WTC11 (cell line): ENCODE measurements at regions not wholly inside any gene's neighbourhood (a gene's known extent, or its start where the extent isn't known, plus 50 kb on each side); places are given as distances from the start of the nearest gene placed in this dataset.

Experiments used
- ATAC-seq: fragments of 200-7000 bp; cut with Tn5 transposase; 2 replicates; pipeline ENCODE4 v1.10.0; 2021; ENCODE audit warnings: mild to moderate bottlenecking, moderate library complexity
- CTCF ChIA-PET: fragments of 300-600 bp; sonication (Branson Sonifier 250); formaldehyde crosslinking; loops from one replicate; lab custom pipeline; 2021; ENCODE audit warnings: antibody characterized with exemption; lab: Charles Lee
- POLR2A ChIA-PET: fragments of 350-600 bp; sonication (Branson Sonifier 250); formaldehyde crosslinking; loops from one replicate; lab custom pipeline; 2021; ENCODE audit warnings: antibody characterized with exemption; lab: Charles Lee
- DNase-seq: peaks from one replicate; pipeline ENCODE4 v3.0.0; 2021; ENCODE audit warnings: low spot score
- H3K27ac Mint-ChIP-seq: 2 replicates; pipeline ENCODE4 v1.8.0; 2021; ENCODE audit warnings: mixed read lengths
- H3K27me3 Mint-ChIP-seq: 2 replicates; pipeline ENCODE4 v1.8.0; 2021; ENCODE audit warnings: low read depth, mild to moderate bottlenecking, moderate library complexity, mixed read lengths
- H3K36me3 Mint-ChIP-seq: 2 replicates; pipeline ENCODE4 v1.8.0; 2021; ENCODE audit warnings: mixed read lengths
- H3K4me1 Mint-ChIP-seq: 2 replicates; pipeline ENCODE4 v1.8.0; 2022; ENCODE audit warnings: mixed read lengths
- H3K4me3 Mint-ChIP-seq: 2 replicates; pipeline ENCODE4 v1.8.0; 2021; ENCODE audit warnings: mild to moderate bottlenecking, moderate library complexity, mixed read lengths
- H3K9me3 Mint-ChIP-seq: 2 replicates; pipeline ENCODE4 v1.8.0; 2021; ENCODE audit warnings: mixed read lengths
- CBFB ChIP-seq: sonication (generic); formaldehyde crosslinking; IDR thresholded peaks from 2 replicates; pipeline ENCODE4 v1.8.1; 2022; ENCODE audit warnings: mild to moderate bottlenecking, low read depth, missing genetic modification reagents
- CREB1 ChIP-seq: sonication (generic); formaldehyde crosslinking; IDR thresholded peaks from 2 replicates; pipeline ENCODE4 v1.8.0; 2023; ENCODE audit warnings: mild to moderate bottlenecking, missing genetic modification reagents
- CREM ChIP-seq: sonication (generic); formaldehyde crosslinking; IDR thresholded peaks from 2 replicates; pipeline ENCODE4 v1.8.1; 2022; ENCODE audit warnings: mild to moderate bottlenecking, missing genetic modification reagents, moderate library complexity
- ETV6 ChIP-seq: sonication (generic); formaldehyde crosslinking; IDR thresholded peaks from 2 replicates; pipeline ENCODE4 v1.8.1; 2022; ENCODE audit warnings: mild to moderate bottlenecking, missing genetic modification reagents
- FOXJ3 ChIP-seq: sonication (generic); formaldehyde crosslinking; IDR thresholded peaks from 2 replicates; pipeline ENCODE4 v1.9.0; 2021; ENCODE audit warnings: missing genetic modification reagents, mild to moderate bottlenecking, borderline replicate concordance
- GTF2I ChIP-seq: fragments of 250-450 bp; sonication (Bioruptor Pico); conservative IDR thresholded peaks from 2 replicates; pipeline ENCODE4 v1.4.0; 2021; ENCODE audit warnings: mild to moderate bottlenecking
- MAX ChIP-seq: sonication (generic); formaldehyde crosslinking; IDR thresholded peaks from 2 replicates; pipeline ENCODE4 v1.8.0; 2022; ENCODE audit warnings: mild to moderate bottlenecking, missing genetic modification reagents
- NFE2L1 ChIP-seq: sonication (generic); formaldehyde crosslinking; IDR thresholded peaks from 2 replicates; pipeline ENCODE4 v1.8.1; 2023; ENCODE audit warnings: missing genetic modification reagents
- NFYB ChIP-seq: sonication (generic); formaldehyde crosslinking; conservative IDR thresholded peaks from 2 replicates; pipeline ENCODE4 v1.8.0; 2022; ENCODE audit warnings: low read depth, missing genetic modification reagents
- NR2C2 ChIP-seq: sonication (generic); formaldehyde crosslinking; IDR thresholded peaks from 2 replicates; pipeline ENCODE4 v1.8.0; 2022; ENCODE audit warnings: mild to moderate bottlenecking, missing genetic modification reagents
- RORB ChIP-seq: fragments of 250-450 bp; sonication (Bioruptor Pico); IDR thresholded peaks from 2 replicates; pipeline ENCODE4 v1.9.0; 2021; ENCODE audit warnings: mild to moderate bottlenecking
- SMAD4 ChIP-seq: sonication (generic); formaldehyde crosslinking; IDR thresholded peaks from 2 replicates; pipeline ENCODE4 v1.8.0; 2022; ENCODE audit warnings: mild to moderate bottlenecking, missing genetic modification reagents
- SOX15 ChIP-seq: fragments of 250-450 bp; sonication (Bioruptor Pico); IDR thresholded peaks from 2 replicates; pipeline ENCODE4 v1.9.0; 2021; ENCODE audit warnings: mild to moderate bottlenecking
- TCF7 ChIP-seq: sonication (generic); formaldehyde crosslinking; IDR thresholded peaks from 2 replicates; pipeline ENCODE4 v1.8.0; 2022; ENCODE audit warnings: mild to moderate bottlenecking, low read depth, missing genetic modification reagents, moderate library complexity
- TEAD1 ChIP-seq: sonication (generic); formaldehyde crosslinking; IDR thresholded peaks from 2 replicates; pipeline ENCODE4 v1.8.0; 2022; ENCODE audit warnings: mild to moderate bottlenecking, missing genetic modification reagents
- ZBTB43 ChIP-seq: sonication (generic); formaldehyde crosslinking; IDR thresholded peaks from 2 replicates; pipeline ENCODE4 v1.8.1; 2023; ENCODE audit warnings: mild to moderate bottlenecking, missing genetic modification reagents
- ZNF138 ChIP-seq: sonication (generic); formaldehyde crosslinking; conservative IDR thresholded peaks from 2 replicates; pipeline ENCODE4 v1.8.1; 2022; ENCODE audit warnings: mild to moderate bottlenecking, moderate library complexity, missing genetic modification reagents
- ZNF219 ChIP-seq: sonication (generic); formaldehyde crosslinking; IDR thresholded peaks from 2 replicates; pipeline ENCODE4 v1.8.0; 2023; ENCODE audit warnings: missing genetic modification reagents, mild to moderate bottlenecking, borderline replicate concordance
- ZNF281 ChIP-seq: sonication (generic); formaldehyde crosslinking; IDR thresholded peaks from 2 replicates; pipeline ENCODE4 v1.8.0; 2023; ENCODE audit warnings: mild to moderate bottlenecking, missing genetic modification reagents
- ZNF425 ChIP-seq: fragments of 250-450 bp; sonication (Bioruptor Pico); conservative IDR thresholded peaks from 2 replicates; pipeline ENCODE4 v1.9.0; 2021; ENCODE audit warnings: mild to moderate bottlenecking
- ZNF671 ChIP-seq: fragments of 250-450 bp; sonication (Bioruptor Pico); IDR thresholded peaks from 2 replicates; pipeline ENCODE4 v1.8.0; 2021; ENCODE audit warnings: mild to moderate bottlenecking
- ZSCAN18 ChIP-seq: fragments of 250-450 bp; sonication (Bioruptor Pico); IDR thresholded peaks from 2 replicates; pipeline ENCODE4 v2.1.2; 2022; ENCODE audit warnings: mild to moderate bottlenecking, moderate library complexity
- TF ChIP-seq, protein P1 (sequence below): sonication (generic); formaldehyde crosslinking; IDR thresholded peaks from 2 replicates; pipeline ENCODE4 v1.8.0; 2022; ENCODE audit warnings: missing genetic modification reagents
- TF ChIP-seq, protein P2 (sequence below): sonication (generic); formaldehyde crosslinking; IDR thresholded peaks from 2 replicates; pipeline ENCODE4 v1.8.0; 2023; ENCODE audit warnings: missing genetic modification reagents

DNA sequence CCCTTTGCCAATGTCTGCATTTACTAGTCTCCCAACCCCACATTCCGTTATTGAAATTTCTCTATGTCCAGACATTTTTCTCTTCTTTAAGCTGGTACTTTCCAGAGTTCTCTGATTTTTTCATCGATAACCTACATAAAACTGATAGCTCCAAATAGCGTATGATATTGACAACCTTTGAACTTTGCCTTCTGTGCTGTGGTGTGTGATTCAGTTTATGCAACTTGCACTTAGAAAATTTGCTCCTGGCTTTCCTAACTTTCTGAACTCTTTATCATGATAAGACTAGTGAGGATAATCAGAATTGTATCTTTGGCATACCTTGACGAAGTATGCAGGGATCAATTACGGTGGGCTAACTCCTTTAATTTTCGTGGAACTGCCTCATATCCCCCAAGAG lies 1261.3 kb downstream of the SI start (continued):
- TF ChIP-seq TCF7 = no peak
- TF ChIP-seq TEAD1 (CRISPR knock-in tag) = no peak
- TF ChIP-seq ETV6 = no peak
- no peak for TF ChIP-seq ZNF425 (CRISPR knock-in tag)
- TF ChIP-seq ZNF138 = no peak
- TF ChIP-seq CREM (CRISPR knock-in tag) = no peak
- TF ChIP-seq FOXJ3 (CRISPR knock-in tag) = no peak
- no peak for TF ChIP-seq NR2C2
- TF ChIP-seq CBFB (CRISPR knock-in tag) = no peak
- TF ChIP-seq NFE2L1 (CRISPR knock-in tag) = no peak

- Mint-ChIP-seq H3K4me1 (peaks cover 5% of the 10 kb centered on the region), H3K27ac (no peak overlapping the region), H3K9me3 (peaks cover 19% of the 10 kb centered on the region), H3K4me3 (no peak overlapping the region), H3K27me3 (no peaks in the 10 kb centered on the region), H3K36me3 (peaks cover 4% of the 10 kb centered on the region; the same call in 1 of the 2 replicates)
- TF ChIP-seq CREM (CRISPR knock-in tag) (no peak), RORB (CRISPR knock-in tag) (no peak), MAX (CRISPR knock-in tag) (no peak), TEAD1 (CRISPR knock-in tag) (no peak), CREB1 (CRISPR knock-in tag) (no peak), ZNF671 (no peak), ETV6 (no peak), ZNF281 (CRISPR knock-in tag) (no peak), NFYB (CRISPR knock-in tag) (no peak), GTF2I (no peak), ZNF219 (CRISPR knock-in tag) (no peak), SMAD4 (no peak), ZBTB43 (CRISPR knock-in tag) (no peak), SOX15 (no peak), ZSCAN18 (CRISPR knock-in tag) (no peak)
- TF ChIP-seq, protein P1, sequence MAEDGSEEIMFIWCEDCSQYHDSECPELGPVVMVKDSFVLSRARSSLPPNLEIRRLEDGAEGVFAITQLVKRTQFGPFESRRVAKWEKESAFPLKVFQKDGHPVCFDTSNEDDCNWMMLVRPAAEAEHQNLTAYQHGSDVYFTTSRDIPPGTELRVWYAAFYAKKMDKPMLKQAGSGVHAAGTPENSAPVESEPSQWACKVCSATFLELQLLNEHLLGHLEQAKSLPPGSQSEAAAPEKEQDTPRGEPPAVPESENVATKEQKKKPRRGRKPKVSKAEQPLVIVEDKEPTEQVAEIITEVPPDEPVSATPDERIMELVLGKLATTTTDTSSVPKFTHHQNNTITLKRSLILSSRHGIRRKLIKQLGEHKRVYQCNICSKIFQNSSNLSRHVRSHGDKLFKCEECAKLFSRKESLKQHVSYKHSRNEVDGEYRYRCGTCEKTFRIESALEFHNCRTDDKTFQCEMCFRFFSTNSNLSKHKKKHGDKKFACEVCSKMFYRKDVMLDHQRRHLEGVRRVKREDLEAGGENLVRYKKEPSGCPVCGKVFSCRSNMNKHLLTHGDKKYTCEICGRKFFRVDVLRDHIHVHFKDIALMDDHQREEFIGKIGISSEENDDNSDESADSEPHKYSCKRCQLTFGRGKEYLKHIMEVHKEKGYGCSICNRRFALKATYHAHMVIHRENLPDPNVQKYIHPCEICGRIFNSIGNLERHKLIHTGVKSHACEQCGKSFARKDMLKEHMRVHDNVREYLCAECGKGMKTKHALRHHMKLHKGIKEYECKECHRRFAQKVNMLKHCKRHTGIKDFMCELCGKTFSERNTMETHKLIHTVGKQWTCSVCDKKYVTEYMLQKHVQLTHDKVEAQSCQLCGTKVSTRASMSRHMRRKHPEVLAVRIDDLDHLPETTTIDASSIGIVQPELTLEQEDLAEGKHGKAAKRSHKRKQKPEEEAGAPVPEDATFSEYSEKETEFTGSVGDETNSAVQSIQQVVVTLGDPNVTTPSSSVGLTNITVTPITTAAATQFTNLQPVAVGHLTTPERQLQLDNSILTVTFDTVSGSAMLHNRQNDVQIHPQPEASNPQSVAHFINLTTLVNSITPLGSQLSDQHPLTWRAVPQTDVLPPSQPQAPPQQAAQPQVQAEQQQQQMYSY (CRISPR knock-in tag) = no peak
- TF ChIP-seq, protein P2, sequence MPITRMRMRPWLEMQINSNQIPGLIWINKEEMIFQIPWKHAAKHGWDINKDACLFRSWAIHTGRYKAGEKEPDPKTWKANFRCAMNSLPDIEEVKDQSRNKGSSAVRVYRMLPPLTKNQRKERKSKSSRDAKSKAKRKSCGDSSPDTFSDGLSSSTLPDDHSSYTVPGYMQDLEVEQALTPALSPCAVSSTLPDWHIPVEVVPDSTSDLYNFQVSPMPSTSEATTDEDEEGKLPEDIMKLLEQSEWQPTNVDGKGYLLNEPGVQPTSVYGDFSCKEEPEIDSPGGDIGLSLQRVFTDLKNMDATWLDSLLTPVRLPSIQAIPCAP = no peak
- ATAC-seq (no peak), DNase-seq (no peak)
- ChIA-PET POLR2A (no interaction called here), CTCF (no interaction called here)
These were observed 1264.4 kb downstream of the SI start for GRCh38 chr3:163813935-163814334.
